ENCODE measurements at regions not wholly inside any gene's neighbourhood (a gene's known extent, or its start where the extent isn't known, plus 50 kb on each side); places are given as distances from the start of the nearest gene placed in this dataset.
"Not testable (repeated sequence)": the region's sequence is repeated elsewhere in the genome, so short reads cannot be mapped to it uniquely, and the experiment has no call there.

DNA sequence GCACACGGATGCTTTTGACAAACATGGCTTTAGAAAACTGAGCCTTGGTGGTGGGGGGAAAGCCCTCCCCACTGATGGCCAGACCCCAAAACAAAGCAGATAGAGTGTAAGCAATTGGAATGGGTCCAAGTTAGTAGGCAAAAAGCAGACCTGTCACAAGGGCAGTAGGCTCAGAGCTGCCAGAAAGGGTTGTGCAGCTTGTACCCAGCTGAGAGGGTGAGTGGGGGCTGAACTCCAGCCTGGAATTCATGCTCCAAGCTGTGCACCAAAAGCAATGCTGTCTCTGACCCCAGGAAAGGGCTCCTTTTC lies 101.1 kb upstream of the TEX13D start:
- DNase-seq (no peak), ATAC-seq (ENCODE audit: poor library complexity) (peak; percentile 59)
- intact Hi-C loops (cut with DNase I): no loop called here

DNA sequence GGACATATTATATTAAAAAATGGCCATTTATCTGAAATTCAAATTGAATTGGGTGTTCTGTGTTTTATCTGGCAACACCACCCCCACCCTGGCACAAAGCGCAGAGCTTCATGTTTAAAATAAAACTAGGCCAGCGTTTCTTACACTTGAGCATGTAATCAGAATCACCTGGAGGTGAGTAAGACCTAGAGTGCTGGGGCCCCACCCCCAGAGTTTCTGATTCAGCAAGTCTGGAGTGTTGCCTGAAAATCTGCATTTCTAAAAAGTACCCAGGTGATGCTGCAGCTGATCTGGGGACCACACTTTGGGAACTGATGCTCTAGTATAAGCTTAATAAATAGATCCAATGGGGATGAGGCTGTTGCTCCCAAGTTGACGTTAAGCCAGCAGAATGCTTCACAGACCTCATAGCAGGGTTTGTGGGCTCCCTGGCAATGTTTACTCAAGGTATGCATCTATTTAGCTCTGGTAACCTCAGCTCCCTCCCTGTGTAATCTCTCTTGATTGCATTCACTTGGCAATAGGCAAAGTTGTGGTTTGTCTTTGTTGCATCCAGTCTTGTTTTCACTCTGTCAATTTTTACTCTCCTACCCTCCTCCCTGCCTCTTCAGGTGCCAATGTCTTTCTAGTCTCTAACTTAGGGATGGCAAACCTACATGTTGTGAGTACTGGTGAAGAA lies 99.8 kb upstream of the TEX13D start:
- no peak for DNase-seq
- intact Hi-C loops (cut with DNase I): no loop called here
- ATAC-seq (ENCODE audit: poor library complexity): no peak

DNA sequence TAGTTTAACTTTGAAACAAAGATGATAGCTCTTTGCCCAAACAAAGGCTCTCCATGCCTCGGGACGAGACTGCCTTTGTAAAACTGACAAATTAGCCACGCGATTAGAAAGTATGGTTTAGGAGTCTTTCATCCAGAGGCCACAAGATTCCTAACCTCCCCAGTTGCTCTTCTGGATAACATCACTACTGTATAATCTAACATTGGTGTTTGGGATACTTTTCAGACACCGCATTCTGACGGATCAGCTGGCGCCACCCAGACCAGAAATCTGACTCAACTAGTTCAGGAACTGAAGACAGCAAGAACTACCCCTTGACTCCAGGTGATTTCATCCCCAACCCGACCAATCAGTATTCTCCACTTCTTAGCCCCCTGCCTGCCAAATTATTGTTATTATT lies 98.1 kb upstream of the TEX13D start:
- ATAC-seq (ENCODE audit: poor library complexity): no peak
- intact Hi-C loops (cut with DNase I): no loop called here
- DNase-seq: no peak

DNA sequence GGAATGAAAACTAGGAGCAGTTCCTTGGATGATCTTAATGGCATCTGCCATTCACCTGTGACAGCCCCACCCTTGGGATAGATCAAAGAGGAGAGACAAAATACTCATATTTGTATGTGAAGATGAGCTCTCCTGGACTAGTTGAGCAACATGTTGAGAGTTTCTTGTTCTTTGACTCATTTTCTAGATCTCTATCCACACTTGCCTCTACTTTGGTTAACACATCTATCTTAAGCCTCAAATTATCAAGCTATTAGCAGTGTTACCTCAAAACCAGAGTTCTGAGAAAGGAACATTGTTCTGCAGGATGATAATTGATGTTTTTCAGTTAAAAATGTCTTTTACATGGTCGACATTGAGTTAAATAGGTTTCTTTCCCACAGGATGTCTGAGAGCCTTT lies 94.2 kb upstream of the TEX13D start:
- no peak for DNase-seq
- intact Hi-C loops (cut with DNase I): no loop called here
- ATAC-seq (ENCODE audit: poor library complexity): no peak

DNA sequence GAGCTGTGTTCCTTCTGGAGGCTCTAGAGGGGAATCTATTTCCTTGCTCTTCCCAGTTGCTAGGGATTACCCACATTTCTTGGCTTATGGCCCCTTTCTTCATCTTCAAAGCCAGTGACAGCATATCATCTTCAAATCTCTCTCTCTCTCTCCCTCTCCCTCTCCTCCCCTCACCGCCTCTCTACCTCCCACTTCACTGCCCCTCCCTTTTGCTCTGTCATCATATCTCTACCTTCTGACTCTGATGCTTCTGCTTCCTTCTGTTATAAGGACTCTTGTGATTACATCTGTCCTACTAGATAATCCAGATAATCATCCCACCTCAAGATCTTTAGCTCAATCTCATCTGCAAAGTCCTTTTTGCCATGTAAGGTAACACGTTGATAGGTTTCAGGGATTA lies 93.1 kb upstream of the TEX13D start:
- no peak for DNase-seq
- ATAC-seq (ENCODE audit: poor library complexity): no peak
- intact Hi-C loops (cut with DNase I): no loop called here

DNA sequence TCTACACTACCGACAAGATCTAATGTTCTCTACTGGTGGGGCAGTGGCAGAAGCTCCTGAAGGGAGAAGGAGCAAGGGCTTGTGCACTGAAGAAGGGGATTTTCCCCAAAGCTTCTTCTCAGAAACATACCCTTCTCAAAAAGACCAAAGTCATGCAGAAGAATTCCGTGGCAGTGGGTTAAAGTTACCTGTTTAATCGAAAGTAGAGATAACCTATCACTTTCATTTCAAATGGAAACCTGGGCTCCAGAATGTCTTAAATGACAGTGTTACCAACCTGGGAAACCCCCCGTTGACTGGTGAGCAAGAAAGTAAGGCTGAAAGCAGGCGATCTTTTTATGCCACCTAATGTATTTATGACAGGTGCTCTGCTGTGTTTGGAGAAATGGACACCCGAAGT lies 92.5 kb upstream of the TEX13D start:
- no peak for DNase-seq
- intact Hi-C loops (cut with DNase I): no loop called here
- no peak for ATAC-seq (ENCODE audit: poor library complexity)

DNA sequence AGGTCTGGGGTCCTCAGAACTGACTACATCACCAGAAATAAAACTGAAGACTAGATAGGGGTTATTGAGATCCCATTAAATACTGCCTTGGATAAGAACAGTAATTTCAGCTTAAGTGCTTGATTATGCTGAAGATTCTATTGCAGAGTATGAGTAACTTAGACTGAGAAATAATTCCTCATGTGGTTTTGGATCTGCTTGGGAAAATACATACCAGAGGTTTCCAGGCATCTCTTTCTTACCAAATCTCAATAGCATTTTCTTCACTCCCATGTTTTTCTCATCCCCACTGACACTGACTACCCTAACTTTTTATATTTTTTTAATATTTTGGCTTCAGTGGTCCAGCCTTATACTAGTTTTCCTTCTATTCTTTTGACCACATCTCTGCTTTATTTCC lies 92.0 kb upstream of the TEX13D start:
- intact Hi-C loops (cut with DNase I): no loop called here
- ATAC-seq (ENCODE audit: poor library complexity): no peak
- no peak for DNase-seq

DNA sequence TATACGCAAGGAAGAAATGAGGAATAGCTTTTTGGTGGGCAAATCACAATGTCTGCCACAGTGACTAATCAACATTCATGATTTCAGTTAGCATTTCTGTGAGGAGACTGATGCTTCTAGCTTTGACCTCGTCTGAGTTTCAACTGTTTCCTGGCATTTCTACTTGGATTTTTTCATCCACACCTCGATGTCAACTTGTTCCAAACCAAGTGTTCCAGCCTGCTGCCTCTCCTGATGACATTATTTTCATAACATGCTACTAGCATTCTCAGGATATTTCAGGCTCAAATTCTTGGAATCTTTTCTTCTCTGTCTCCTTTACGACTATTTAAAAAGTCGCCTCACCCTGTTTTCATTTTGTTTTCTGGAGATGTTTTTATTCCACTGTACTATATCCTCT lies 90.3 kb upstream of the TEX13D start:
- intact Hi-C loops (cut with DNase I): no loop called here
- ATAC-seq (ENCODE audit: poor library complexity) (no peak), DNase-seq (no peak)

DNA sequence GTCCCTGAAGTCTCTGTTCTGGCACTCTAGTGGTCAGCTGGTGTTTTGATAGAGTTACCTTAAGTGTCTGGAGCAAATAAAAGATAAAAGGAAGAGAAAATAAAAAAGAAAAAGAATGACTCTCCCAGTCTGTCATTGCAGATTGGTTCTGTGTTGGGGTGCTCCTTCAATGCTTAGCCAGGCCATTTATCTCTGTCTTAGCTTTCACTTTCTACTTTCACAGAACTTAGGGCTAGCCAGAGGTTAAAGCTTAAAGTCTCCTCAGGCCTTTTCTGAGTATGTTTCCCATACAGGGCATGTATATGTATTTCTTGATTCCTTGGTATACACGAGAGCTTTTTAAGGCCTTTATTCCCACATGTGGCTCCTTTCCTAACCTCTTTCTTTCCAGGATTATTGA lies 83.1 kb upstream of the TEX13D start:
- ATAC-seq (ENCODE audit: poor library complexity) (no peak), DNase-seq (no peak)
- intact Hi-C loops (cut with DNase I): no loop called here

DNA sequence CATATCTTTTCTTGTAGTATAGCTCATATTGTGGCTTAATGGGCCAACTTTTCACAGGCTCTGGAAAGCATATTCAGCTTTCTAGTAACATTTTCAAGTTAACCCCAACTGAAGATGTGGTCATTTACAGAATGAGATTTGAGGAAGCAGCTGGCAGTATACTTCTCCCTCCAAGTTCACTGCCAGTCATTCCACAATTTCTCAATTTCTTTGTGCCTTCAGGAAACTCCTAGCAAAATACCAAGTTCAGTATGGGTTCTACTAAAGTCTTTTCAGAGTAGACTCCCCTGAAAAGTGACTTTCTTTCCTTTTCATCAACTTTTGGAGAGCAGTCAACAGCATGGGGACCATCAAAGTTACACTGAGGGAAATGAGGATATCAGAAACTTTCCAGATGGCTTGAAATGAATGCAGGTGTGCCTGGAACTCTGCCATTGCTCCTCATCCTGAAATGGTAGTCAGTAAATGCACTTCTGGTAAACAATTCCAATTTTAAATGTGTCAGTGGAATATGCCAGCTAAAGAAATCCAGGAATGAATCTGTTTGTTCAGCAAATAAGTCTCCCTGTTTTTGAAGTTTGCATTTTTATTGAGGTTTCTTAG lies 81.5 kb upstream of the TEX13D start:
- ATAC-seq (ENCODE audit: poor library complexity) (no peak), DNase-seq (no peak)
- intact Hi-C loops (cut with DNase I): no loop called here

DNA sequence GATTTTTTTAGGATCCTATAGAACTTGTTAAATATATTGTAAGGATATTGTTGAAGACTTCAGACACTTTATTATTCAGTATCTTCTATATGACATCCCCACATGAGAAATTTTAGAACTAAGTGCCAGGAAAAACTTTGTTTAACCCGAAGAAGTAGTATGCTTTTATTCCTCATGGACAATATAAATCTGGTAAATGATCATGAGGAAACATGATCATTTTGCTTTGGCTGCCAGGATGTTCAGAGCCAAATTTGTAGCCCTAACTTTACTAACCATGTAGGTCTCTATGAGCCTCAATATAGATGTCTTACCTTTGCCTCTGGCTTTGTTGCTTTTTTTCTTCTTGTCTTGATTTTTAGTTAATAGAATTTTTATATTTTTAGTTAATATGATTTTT lies 77.8 kb upstream of the TEX13D start:
- DNase-seq: no peak
- intact Hi-C loops (cut with DNase I): no loop called here
- ATAC-seq (ENCODE audit: poor library complexity): no peak

DNA sequence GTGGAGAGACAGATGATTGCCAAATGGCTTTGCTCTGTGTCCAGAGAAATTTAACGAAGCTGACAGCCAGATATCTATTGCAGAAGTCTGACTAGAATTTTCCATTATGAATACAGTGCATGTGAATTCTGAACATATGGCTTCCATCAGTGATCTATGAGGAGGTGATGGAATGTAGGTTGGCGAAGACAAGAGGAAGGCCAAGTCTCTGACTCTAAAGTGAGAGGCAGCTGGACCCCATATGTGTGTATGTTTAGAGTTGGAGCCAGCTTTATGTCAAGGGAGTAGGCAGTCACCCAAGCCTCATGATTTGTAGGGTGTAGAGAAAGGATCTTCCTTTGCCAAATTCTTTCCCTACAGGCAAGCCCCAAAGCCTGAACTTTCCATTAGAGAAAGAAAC lies 76.2 kb upstream of the TEX13D start:
- no peak for ATAC-seq (ENCODE audit: poor library complexity)
- intact Hi-C loops (cut with DNase I): no loop called here
- DNase-seq: no peak

DNA sequence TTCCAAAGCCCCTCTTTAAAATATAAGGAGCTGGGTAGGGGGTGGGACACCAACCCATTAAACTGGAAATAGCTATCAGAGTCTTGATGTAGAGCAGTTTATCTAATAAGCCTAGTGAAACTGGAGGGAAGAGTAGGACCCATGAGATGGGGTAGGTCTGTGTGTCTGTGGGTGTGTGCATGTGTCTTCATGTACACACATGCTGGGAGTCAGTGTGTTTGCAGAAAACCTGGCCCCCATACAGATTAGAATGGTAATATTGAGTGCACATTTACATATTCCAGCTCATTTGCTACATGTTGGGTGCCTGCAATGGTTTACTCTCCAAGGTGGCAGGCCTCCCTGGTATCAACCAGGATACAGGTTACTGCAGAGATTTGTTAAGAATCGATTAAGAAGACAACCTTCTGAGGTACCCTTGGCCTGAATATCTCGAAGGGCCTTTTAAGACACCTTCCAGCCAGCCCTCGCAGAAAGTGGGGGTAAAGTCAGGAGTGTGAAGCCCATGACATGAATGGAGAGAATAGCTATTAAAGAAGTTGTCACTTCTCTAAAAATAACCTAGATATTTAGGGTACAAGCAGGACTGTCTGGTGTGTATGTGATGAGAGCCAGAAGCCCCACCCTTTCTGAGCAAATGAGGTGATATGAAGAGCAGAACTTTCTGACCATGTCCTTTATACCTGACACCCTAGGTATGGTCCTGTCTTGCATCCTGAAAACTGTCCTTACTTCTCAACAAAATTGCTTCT lies 75.7 kb upstream of the TEX13D start:
- intact Hi-C loops (cut with DNase I): no loop called here
- DNase-seq: no peak
- ATAC-seq (ENCODE audit: poor library complexity): no peak

DNA sequence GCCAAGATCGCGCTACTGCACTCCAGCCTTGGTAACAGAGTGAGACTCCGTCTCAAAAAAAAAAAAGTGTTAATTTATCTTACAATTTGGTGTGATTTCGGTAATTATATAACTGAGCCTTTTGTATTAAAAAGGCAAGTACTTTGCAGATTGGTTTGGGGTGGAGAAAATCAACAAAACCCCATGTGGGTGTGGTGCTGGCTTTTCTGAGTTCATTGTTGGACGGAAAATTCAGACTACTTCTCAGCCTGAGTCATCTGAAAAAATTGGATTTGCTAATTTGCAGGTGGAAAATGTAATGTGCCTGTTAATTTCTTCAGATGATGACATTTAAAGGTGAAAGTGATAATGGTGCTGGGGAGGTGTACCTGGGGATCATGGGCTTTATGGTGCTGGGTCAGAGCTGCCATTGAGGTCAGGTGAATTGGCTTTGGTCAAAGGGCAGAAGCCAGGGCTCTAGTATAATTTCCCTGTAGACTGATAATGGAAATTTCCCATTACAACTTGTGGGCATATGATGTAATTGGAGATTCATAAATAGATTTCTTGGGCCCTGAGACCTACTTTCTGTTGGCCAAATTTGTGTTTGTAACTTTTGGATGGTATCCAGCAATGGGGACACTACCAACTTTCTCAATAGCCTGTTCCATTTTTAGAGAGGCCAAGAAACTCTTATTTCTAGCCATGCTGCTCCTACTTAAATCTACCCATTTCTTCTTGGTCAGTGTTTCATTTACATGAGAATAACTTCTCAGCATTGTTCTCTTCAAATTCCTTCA lies 74.3 kb upstream of the TEX13D start:
- DNase-seq: no peak
- intact Hi-C loops (cut with DNase I): no loop called here
- ATAC-seq (ENCODE audit: poor library complexity): no peak

DNA sequence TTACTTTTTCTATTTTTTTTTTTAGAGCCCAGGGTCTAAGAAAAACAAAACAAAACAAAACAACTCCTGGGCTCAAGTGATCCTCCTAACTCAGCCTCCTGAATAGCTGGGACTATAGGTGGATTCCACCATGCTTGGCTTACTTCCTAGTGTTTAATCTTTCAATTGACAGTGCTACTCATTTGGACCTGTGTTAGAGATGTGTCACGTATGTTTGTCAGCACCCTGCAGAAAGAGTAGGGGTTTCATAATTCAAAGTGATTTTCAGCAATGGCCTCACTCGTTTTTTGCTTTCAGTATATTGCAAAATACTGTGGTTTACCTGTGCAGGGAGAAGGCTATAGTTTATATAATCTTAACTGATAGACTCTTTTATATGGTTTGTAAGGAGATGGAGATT lies 71.6 kb upstream of the TEX13D start:
- intact Hi-C loops (cut with DNase I): no loop called here
- ATAC-seq (ENCODE audit: poor library complexity) (no peak), DNase-seq (no peak)

DNA sequence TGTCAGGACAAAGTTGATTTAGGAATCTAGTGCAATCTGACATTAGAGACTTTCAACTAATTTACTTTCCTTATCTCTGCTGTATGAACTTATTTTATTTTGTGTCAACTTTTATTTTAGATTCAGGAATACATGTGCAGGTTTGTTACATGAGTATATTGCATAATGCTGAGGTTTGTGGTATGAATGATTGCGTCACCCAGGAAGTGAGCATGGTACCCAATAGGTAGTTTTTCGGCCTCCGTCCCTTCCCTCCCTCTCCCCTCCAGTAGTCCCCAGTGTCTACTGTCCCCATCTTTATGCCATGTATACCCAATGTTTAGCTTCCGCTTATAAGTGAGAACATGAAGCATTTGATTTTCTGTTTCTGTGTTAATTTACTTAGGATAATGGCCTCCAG lies 68.7 kb upstream of the TEX13D start:
- intact Hi-C loops (cut with DNase I): no loop called here
- no peak for ATAC-seq (ENCODE audit: poor library complexity)
- no peak for DNase-seq

DNA sequence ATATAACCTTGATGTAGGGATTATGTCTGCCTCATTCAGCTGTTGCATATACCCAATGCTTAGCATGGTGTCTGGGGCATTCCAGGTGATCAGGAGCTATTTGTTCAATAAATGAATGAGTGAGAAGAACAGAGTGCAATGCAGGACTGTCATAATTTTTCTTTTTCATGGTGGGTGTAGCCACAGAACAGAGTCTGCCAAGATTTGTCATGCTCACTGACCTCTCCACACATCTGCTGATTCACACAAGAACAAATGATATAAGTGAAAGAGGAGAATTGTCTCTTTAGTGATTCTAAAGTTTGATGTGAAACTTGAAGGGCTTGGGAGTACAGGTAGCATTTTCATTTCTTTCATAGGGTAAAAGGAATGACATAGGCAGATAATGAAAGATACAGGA lies 64.4 kb upstream of the TEX13D start:
- intact Hi-C loops (cut with DNase I): no loop called here
- DNase-seq: no peak
- ATAC-seq (ENCODE audit: poor library complexity): no peak

DNA sequence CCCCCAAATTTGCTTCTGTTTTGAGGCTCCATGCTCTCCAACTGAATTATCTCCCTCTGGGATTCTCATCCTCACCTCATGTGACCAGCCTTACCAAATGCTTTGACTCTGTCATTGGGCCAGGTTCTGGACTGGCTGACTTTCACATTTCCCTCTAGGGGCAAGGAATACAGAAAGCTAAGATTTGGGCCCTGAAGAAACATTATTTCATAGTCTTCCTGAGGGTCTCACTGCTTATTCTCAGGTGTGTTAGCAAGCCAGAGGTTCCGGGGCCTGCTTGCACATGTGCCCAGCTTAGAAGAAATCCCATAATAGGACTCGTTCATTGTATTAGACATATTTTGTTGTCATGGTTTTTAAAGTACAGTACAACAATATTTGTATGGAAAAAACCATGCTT lies 62.6 kb upstream of the TEX13D start:
- no peak for DNase-seq
- no peak for ATAC-seq (ENCODE audit: poor library complexity)
- intact Hi-C loops (cut with DNase I): no loop called here

DNA sequence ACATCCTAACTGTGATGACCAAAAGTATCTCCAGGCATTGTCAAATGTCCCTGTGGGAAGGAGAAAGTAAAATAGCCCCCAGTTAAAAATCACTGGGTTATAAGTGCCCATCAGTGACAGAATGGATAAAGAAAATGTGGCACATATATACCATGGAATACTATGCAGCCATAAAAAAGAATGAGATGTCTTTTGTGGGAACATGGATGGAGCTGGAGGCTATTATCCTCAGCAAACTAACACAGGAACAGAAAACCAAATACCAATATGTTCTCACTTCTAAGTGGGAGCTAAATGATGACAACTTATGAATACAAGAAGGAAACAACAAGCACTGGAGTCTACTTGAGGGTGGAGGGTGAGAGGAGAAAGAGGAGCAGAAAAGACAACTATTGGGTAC lies 60.9 kb upstream of the TEX13D start:
- DNase-seq; ATAC-seq (ENCODE audit: poor library complexity); intact Hi-C loops (cut with DNase I): not testable (repeated sequence)

Measured in Right ventricle myocardium superior (tissue), 1 donor.